ENCODE measurements at regions not wholly inside any gene's neighbourhood (a gene's known extent, or its start where the extent isn't known, plus 50 kb on each side); places are given as distances from the start of the nearest gene placed in this dataset.

DNA sequence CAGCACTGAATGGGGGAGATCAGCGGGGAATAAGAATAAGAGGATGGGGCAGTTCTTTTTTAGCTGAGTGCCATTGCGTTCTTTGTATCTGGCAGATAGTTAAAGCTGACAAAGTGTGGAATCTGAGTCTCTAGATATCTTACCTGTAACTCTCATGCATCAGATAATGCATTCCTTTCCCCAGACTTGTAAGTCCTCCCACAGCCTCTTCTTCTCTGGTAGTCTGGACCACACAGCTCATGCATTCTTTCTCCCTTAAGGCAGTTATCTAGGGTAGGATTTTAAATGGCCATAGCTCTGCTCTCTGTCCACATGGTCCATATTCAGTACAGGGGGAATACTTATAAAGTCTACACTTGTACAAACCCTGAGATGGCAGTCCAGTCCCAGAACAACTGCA lies 54.0 kb upstream of the FGF10 start:
- ChIA-PET CTCF (ENCODE audit: partially characterized antibody) (interaction anchor here (0.8 to 1.2 kb wide), 2 partner anchors 11 to 12 kb away, joined by 3 to 6 read pairs; no protein-coding TSS in a partner anchor), POLR2A (ENCODE audit: partially characterized antibody) (no interaction called here)
- Histone ChIP-seq H3K4me3 (ENCODE audit: extremely low read depth in 1 of 4, insufficient read depth in 2 of 4, low read depth in 3 of 4, low read length in 4 of 4) (no peak overlapping the region), H4K8ac (ENCODE audit: extremely low read depth, insufficient read depth, low read length) (no peak overlapping the region), H2AFZ (ENCODE audit: low read length) (peak overlapping the region; percentile 35; the same call in 1 of the 2 replicates), H3K79me1 (ENCODE audit: low read depth, low read length) (no peaks in the 10 kb centered on the region), H3K23me2 (ENCODE audit: low read depth, low read length) (no peaks in the 10 kb centered on the region), H3K27me3 (replicated peaks in 1 of 4; ENCODE audit: control insufficient read depth in 3 of 4, extremely low read depth in 1 of 4, insufficient read depth in 3 of 4, low read length in 3 of 4) (no peaks in the 10 kb centered on the region), H4K5ac (ENCODE audit: insufficient read length, low read depth, low read length) (no peak overlapping the region), H2BK5ac (ENCODE audit: low read depth, low read length) (no peak overlapping the region), H3K36me3 (ENCODE audit: control insufficient read depth in 2 of 4, insufficient read depth in 4 of 4, low read length in 3 of 4) (no peaks in the 10 kb centered on the region), H4K20me1 (replicated peaks in 1 of 2; ENCODE audit: control insufficient read depth in 1 of 2, insufficient read depth in 2 of 2, low read length in 2 of 2) (no peaks in the 10 kb centered on the region), H2BK12ac (ENCODE audit: low read depth, low read length) (no peak overlapping the region), H3K4me2 (ENCODE audit: insufficient read depth in 1 of 2, low read depth in 2 of 2, low read length in 2 of 2) (no peak overlapping the region), H2BK15ac (ENCODE audit: low read length) (no peak overlapping the region), H2BK120ac (replicated peaks; ENCODE audit: low read depth, low read length) (no peak overlapping the region), H3K9ac (replicated peaks in 1 of 4; ENCODE audit: extremely low read depth in 1 of 4, low read depth in 3 of 4, low read length in 3 of 4) (no peak overlapping the region), H3K56ac (replicated peaks; ENCODE audit: insufficient read length, low read depth, low read length) (no peak overlapping the region), H3K18ac (ENCODE audit: extremely low read depth, low read length) (no peak overlapping the region), H3K27ac (ENCODE audit: low read depth, low read length) (no peak overlapping the region), H3K79me2 (ENCODE audit: control insufficient read depth in 1 of 2, insufficient read depth in 2 of 2, low read length in 2 of 2) (no peaks in the 10 kb centered on the region), H3K14ac (ENCODE audit: insufficient read length) (no peak overlapping the region), H4K91ac (replicated peaks; ENCODE audit: insufficient read length, low read length) (no peak overlapping the region), H3K9me3 (ENCODE audit: insufficient read depth in 2 of 2, low read depth in 1 of 2, low read length in 1 of 2) (no peaks in the 10 kb centered on the region), H3K23ac (ENCODE audit: insufficient read length) (no peak overlapping the region), H3K4ac (replicated peaks; ENCODE audit: insufficient read length, low read depth, low read length) (no peak overlapping the region), H2AK5ac (ENCODE audit: low read depth, low read length) (no peak overlapping the region), H3K4me1 (replicated peaks in 1 of 4; ENCODE audit: control insufficient read depth in 3 of 4, insufficient read depth in 4 of 4, low read length in 3 of 4) (no peaks in the 10 kb centered on the region), H2BK20ac (ENCODE audit: low read length) (no peak overlapping the region)
- DNase-seq (ENCODE audit: low read depth in 1 of 2, low spot score in 2 of 2) = no peak
- no peak for TF ChIP-seq SIRT6 (IDR thresholded peaks at IDR 0.05; ENCODE audit: low read length)
- no peak for TF ChIP-seq SP4 (IDR thresholded peaks at IDR 0.05; ENCODE audit: low read length)
- TF ChIP-seq CBX5 (IDR thresholded peaks at IDR 0.05; ENCODE audit: low read depth, low read length) = no peak
- no peak for TF ChIP-seq BCL11A (IDR thresholded peaks at IDR 0.05; ENCODE audit: low read depth in 2 of 2, low read length in 2 of 2)
- TF ChIP-seq, protein P1, sequence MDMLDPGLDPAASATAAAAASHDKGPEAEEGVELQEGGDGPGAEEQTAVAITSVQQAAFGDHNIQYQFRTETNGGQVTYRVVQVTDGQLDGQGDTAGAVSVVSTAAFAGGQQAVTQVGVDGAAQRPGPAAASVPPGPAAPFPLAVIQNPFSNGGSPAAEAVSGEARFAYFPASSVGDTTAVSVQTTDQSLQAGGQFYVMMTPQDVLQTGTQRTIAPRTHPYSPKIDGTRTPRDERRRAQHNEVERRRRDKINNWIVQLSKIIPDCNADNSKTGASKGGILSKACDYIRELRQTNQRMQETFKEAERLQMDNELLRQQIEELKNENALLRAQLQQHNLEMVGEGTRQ (IDR thresholded peaks at IDR 0.05; ENCODE audit: low read length) = no peak
- no peak for TF ChIP-seq SP1 (IDR thresholded peaks at IDR 0.05; ENCODE audit: low read depth, low read length)
- TF ChIP-seq POU5F1 (IDR thresholded peaks at IDR 0.05; ENCODE audit: low read depth, low read length) = no peak
- TF ChIP-seq SIX5 (IDR thresholded peaks at IDR 0.05; ENCODE audit: low read depth, low read length) = no peak
- 79% methylated on average over 2 of the region's 2 CpGs; no CpG with 5 or more reads in 1 of the 2 experiments for WGBS, 2 experiments (ENCODE audit: extremely low coverage in 1 of 2, insufficient coverage in 1 of 2, insufficient read length in 1 of 2, insufficient replicate concordance in 2 of 2, low coverage in 1 of 2, low lambda C conversion rate in 2 of 2, missing lambda C conversion rate in 1 of 2)
- FAIRE-seq = peak; percentile 42

All from H1 (cell line).